CD4-positive, alpha-beta T cell treated with Interleukin-6 at 100 ng/mL for 8 hours (primary cell): ENCODE measurements at regions not wholly inside any gene's neighbourhood (a gene's known extent, or its start where the extent isn't known, plus 50 kb on each side); places are given as distances from the start of the nearest gene placed in this dataset.
"Not testable (repeated sequence)": the region's sequence is repeated elsewhere in the genome, so short reads cannot be mapped to it uniquely, and the experiment has no call there.

Experiments used
- DNase-seq: peaks from one replicate; pipeline ENCODE4 v3.0.0-alpha.2; 2020; ENCODE audit warnings: mixed read lengths, low spot score

DNA sequence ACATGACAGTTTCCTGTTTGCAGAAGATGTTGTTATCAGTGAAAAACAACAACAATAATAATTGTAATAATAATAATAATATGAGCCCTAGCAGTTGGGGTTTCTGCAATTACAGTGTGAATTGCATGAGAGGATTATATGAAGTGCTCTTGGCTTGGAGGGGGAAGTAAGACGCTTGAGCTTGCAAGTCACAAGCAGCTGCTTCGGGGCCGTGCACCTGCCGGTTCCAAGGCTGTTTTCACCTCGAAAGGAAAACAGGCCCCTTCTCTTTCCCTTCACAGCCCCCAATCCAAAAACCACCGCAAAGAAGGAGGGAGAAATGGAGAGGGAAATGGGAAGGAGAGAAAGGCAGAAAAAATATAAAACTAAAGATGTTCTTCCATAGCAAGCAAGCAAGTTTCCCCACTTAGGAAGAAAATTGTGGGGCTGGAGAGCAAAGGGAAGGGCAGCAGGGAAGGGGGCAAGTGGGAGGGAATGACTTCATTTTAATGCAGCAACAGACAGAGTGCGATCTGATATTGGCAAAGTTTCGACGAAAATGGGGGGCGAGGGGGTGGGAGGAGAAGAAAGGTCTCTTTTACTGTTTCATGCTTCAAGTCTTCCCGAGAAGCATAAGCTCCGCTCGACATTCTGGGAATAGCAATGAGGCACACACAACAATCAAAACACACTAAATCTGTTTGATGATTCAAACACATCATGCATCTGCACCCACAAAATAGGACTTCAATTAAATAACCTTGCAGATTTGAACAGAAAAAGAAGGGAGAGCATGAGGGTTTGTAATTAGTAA lies 284.2 kb upstream of the ATP11B start:
- DNase-seq: no peak

- DNase-seq: no peak
Observed at GRCh38 chr3:182509844-182510460, 283.4 kb upstream of the ATP11B start.

- no peak for DNase-seq
Observed at GRCh38 chr3:182514236-182514964, 278.9 kb upstream of the ATP11B start.

- DNase-seq: no peak
Observed at GRCh38 chr3:182516597-182517336, 276.5 kb upstream of the ATP11B start.

DNA sequence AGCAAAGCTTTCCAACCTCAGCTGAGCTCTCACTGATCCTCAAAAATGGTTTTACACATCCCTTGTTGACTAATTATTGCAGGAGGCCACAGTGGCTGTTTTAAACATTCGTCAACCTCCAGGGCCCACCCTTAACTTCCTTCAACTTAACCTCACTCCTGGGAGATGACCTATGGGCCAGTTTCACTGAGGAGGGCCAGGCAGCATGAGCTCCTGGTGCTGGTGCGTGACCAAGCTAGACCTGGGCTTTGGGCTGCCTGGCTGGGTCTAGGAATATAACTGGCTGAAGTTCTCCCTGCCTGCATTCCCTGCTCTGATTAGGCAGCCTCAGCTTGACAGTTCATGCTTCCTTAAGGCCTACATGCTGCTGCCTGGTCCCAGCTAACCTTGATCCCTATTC lies 273.7 kb upstream of the ATP11B start:
- DNase-seq: no peak

- no peak for DNase-seq
Observed at GRCh38 chr3:182521339-182521738, 272.0 kb upstream of the ATP11B start.

DNA sequence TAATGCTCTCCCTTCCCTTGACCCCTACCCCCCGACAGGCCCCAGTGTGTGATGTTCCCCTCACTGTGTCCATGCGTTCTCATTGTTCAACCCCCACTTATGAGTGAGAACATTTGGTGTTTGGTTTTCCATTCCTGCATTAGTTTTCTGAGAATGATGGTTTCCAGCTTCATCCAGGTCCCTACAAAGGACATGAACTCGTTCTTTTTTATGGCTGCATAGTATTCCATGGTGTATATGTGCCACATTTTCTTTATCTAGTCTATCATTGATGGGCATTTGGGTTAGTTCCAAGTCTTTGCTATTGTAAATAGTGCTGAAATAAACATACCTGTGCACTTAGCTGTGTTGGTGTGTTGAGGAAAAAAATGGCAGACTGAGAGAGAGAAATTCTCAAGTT lies 269.9 kb upstream of the ATP11B start:
- not testable (repeated sequence) for DNase-seq

GRCh38 chr3:182523836-182524235 lies 269.5 kb upstream of the ATP11B start:
- no peak for DNase-seq

- DNase-seq: no peak
Observed at GRCh38 chr3:182524711-182525401, 268.4 kb upstream of the ATP11B start.

- no peak for DNase-seq
Observed at GRCh38 chr3:182525766-182526374, 267.4 kb upstream of the ATP11B start.

DNA sequence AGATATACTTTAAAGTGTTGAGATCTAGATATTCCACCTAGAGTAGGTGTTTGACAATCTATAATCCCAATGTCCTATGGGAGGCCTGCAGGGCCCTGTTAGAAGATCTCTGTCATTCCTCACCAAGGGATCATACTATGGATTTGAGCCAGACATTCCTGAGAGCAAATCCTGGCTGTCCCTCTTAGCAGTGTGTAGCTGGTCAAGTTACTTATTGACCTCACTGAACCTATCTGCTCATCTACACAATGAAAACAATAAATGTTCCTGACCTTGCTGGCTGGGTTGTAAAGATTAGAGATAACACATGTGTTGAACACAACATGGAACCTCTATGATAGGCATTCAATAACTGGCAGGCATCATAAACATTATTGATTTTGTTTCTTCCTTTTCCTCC lies 265.6 kb upstream of the ATP11B start:
- no peak for DNase-seq

DNA sequence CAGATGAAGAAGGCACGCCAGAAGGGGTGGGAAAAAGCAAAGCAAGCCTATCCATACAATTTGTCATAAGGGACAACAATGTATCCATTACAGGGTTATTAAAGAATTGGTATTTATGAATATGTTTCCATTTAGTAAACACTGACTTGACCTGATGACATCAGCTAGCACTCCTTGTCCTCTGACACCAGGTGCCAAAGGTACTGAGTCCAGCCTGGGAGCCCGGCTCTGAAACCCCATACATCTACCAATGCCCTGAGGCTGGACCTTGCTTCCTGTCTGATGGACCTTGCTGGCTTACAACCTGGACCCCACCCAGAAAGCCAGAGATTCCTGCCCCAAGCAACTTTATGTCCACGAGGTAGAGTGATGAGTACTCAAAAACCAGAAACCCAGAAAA lies 263.0 kb upstream of the ATP11B start:
- no peak for DNase-seq

DNA sequence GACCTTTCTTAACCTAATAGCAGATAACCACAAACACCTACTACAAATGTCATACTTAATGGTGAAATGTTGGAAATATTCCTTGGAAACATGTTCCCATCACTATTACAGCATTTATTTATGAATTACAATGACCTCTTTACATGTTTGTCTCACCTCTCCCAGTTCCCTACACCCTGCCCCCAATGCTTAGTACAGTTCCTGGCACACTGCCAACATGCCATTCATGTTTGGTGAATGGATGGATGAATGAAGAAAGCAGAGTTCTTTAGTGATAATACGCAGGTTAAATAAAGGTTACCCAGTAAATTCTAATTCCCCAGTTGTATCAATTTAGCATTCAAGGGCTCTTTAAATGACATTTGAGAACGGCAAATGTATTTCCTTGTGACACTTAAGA lies 259.9 kb upstream of the ATP11B start:
- DNase-seq: no peak

DNA sequence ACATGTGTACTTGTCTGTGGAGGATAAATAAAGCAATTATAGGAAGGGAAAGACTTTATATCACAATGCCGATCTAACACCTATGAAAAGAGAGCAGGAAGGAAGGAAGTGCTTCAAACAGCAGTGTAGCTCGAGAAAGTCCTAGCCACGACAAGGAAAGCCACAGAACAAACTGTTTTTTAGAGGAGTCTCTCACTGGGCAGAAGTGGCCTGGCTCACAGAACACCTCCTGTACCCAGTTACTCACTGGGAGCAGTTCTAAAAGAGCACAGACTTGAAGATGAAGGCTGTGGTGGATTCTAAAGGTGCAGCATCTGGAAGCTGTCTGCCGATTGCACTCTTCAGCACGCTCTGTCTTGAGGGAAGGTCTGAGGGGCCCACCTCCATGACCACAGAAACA lies 248.8 kb upstream of the ATP11B start:
- DNase-seq: no peak

DNA sequence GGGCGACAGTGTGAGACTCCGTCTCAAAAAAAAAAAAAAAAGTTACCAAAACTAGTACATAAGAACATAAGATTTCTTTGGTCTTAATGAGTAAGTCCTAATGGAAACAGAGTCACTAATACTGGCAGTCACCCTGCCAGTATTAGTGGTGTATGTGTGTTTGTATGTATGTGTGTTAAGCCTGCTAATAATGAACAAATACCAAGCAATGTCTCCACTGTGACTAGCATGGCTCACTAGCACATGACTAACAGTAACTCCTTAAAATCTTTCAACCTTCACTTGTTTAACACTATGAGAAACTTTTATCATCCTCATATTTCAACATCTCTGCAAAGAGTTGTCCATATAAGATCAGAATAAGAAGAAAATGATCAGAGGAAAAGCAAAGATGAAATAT lies 231.0 kb upstream of the ATP11B start:
- DNase-seq: no peak

GRCh38 chr3:182565916-182566796 lies 227.1 kb upstream of the ATP11B start:
- DNase-seq: no peak

DNA sequence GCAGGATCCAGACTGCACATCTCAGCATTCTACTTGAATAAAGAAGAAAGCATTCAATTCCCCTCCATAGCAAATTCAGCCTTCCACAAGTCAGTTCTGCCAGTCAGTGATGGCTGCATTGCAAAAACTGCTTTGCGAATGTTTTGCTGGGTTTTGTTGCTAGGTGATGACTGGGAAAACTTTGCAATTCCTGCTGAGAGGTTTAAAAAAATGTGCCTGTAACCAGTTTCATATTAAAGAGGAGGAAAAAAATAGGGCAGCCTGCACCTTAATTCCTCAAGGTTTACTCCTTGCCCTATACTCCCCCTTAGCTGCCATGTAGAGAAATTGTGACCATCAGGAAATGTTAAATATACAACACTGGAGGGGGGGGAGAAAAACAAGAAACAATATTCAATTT lies 225.6 kb upstream of the ATP11B start:
- no peak for DNase-seq

GRCh38 chr3:182568261-182568660 lies 225.0 kb upstream of the ATP11B start:
- DNase-seq: no peak

DNA sequence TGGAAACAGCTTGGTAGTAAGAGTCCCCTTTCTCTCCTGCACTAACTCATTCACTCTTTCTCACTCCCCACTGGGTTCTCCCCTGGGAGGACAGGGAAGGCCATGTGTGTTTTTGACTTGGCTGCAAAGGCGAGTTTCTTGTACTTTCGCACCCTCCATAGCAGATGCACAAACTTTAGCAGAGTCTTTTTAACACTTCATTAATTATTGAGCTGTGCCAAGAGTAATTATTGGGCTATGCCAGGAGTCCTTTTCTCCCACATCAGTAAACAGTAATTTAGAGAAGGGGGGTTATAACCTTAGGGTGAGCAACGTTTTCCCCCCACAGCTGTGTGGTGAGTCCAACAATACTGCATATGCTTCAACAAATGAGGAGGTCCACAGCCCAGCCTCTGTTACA lies 224.4 kb upstream of the ATP11B start:
- DNase-seq: no peak

- DNase-seq: no peak
Observed at GRCh38 chr3:182570946-182571594, 222.2 kb upstream of the ATP11B start.
